Activated CD4-positive, alpha-beta T cell treated with anti-CD3 and anti-CD28 coated beads for 36 hours (primary cell): ENCODE measurements at regions not wholly inside any gene's neighbourhood (a gene's known extent, or its start where the extent isn't known, plus 50 kb on each side); places are given as distances from the start of the nearest gene placed in this dataset.

Experiments used
- ATAC-seq: fragments of 200-7000 bp; cut with Tn5 transposase; one replicate; pipeline ENCODE4 v1.10.0; 2021; ENCODE audit warnings: mild to moderate bottlenecking, moderate library complexity
- CTCF ChIA-PET: fragments of 350-600 bp; sonication (Branson Sonifier 250); formaldehyde crosslinking; loops from one replicate; lab custom pipeline; 2021; ENCODE audit warnings: antibody characterized with exemption; lab: Charles Lee
- POLR2A ChIA-PET: fragments of 350-600 bp; sonication (Branson Sonifier 250); formaldehyde crosslinking; loops from one replicate; lab custom pipeline; 2021; ENCODE audit warnings: antibody characterized with exemption, inconsistent platforms; lab: Charles Lee
- DNase-seq: peaks from one replicate; pipeline ENCODE4 v3.0.0-alpha.2; 2020
- H3K27ac Mint-ChIP-seq: one replicate; pipeline ENCODE4 v1.8.0; 2021; ENCODE audit warnings: mixed read lengths
- H3K27me3 Mint-ChIP-seq: one replicate; pipeline ENCODE4 v1.8.0; 2021; ENCODE audit warnings: mixed read lengths
- H3K36me3 Mint-ChIP-seq: one replicate; pipeline ENCODE4 v1.8.0; 2021; ENCODE audit warnings: low read depth, mixed read lengths
- H3K4me1 Mint-ChIP-seq: one replicate; pipeline ENCODE4 v1.8.0; 2021; ENCODE audit warnings: mixed read lengths
- H3K4me3 Mint-ChIP-seq: one replicate; pipeline ENCODE4 v1.8.0; 2021; ENCODE audit warnings: mild to moderate bottlenecking, moderate library complexity, mixed read lengths
- H3K9me3 Mint-ChIP-seq: one replicate; pipeline ENCODE4 v1.8.0; 2021; ENCODE audit warnings: low read depth, mixed read lengths
- intact Hi-C, 2 experiments: fragments of 100-400 bp; cut with DNase I in 1 of 2; cut with micrococcal nuclease in 1 of 2; formaldehyde crosslinking; loops; one replicate each; pipeline versions ENCODE4 v1.14.2 to v1.15.1; 2022 to 2024; cut with DNase I, micrococcal nuclease

GRCh38 chr1:29473161-29473855, 237.0 kb downstream of the PTPRU start:
- H3K4me1 Mint-ChIP-seq = no peaks in the 10 kb centered on the region
- no peaks in the 10 kb centered on the region for H3K9me3 Mint-ChIP-seq
- H3K27ac Mint-ChIP-seq = no peak overlapping the region
- H3K4me3 Mint-ChIP-seq = no peak overlapping the region
- H3K27me3 Mint-ChIP-seq = peaks cover 33% of the 10 kb centered on the region
- POLR2A ChIA-PET = interaction anchor here (0.7 kb wide), 1 partner anchor 11 kb away, joined by 4 read pairs; no protein-coding TSS in a partner anchor
- H3K36me3 Mint-ChIP-seq = no peaks in the 10 kb centered on the region
- intact Hi-C loops = no loop called here
- CTCF ChIA-PET = no interaction called here
- DNase-seq (no peak), ATAC-seq (no peak)

- H3K4me3 Mint-ChIP-seq = no peak overlapping the region
- DNase-seq (no peak), ATAC-seq (no peak)
- H3K4me1 Mint-ChIP-seq = no peaks in the 10 kb centered on the region
- intact Hi-C loops = no loop called here
- H3K36me3 Mint-ChIP-seq = no peaks in the 10 kb centered on the region
- no peaks in the 10 kb centered on the region for H3K9me3 Mint-ChIP-seq
- POLR2A ChIA-PET = no interaction called here
- no peak overlapping the region for H3K27ac Mint-ChIP-seq
- CTCF ChIA-PET = no interaction called here
- H3K27me3 Mint-ChIP-seq = peaks cover 27% of the 10 kb centered on the region
Observed at GRCh38 chr1:29471487-29472313, 235.4 kb downstream of the PTPRU start.

GRCh38 chr1:29470788-29471119, 234.4 kb downstream of the PTPRU start:
- Mint-ChIP-seq H3K4me3 (no peak overlapping the region), H3K9me3 (no peaks in the 10 kb centered on the region), H3K27me3 (peaks cover 19% of the 10 kb centered on the region), H3K4me1 (no peaks in the 10 kb centered on the region), H3K27ac (no peak overlapping the region), H3K36me3 (no peaks in the 10 kb centered on the region)
- DNase-seq (no peak), ATAC-seq (no peak)
- POLR2A ChIA-PET = no interaction called here
- intact Hi-C loops = no loop called here
- CTCF ChIA-PET = no interaction called here

GRCh38 chr1:29470087-29470787, 233.9 kb downstream of the PTPRU start:
- H3K9me3 Mint-ChIP-seq = no peaks in the 10 kb centered on the region
- H3K36me3 Mint-ChIP-seq = no peaks in the 10 kb centered on the region
- peaks cover 16% of the 10 kb centered on the region for H3K27me3 Mint-ChIP-seq
- DNase-seq = no peak
- ChIA-PET CTCF (no interaction called here), POLR2A (no interaction called here)
- H3K4me3 Mint-ChIP-seq = no peak overlapping the region
- no peak overlapping the region for H3K27ac Mint-ChIP-seq
- no peaks in the 10 kb centered on the region for H3K4me1 Mint-ChIP-seq
- intact Hi-C loops = no loop called here
- no peak for ATAC-seq

- H3K4me3 Mint-ChIP-seq = no peak overlapping the region
- H3K36me3 Mint-ChIP-seq = no peaks in the 10 kb centered on the region
- H3K27me3 Mint-ChIP-seq = peaks cover 10% of the 10 kb centered on the region
- POLR2A ChIA-PET = no interaction called here
- H3K9me3 Mint-ChIP-seq = peaks cover under 1% of the 10 kb centered on the region
- CTCF ChIA-PET = no interaction called here
- no peak overlapping the region for H3K27ac Mint-ChIP-seq
- DNase-seq (no peak), ATAC-seq (no peak)
- intact Hi-C loops = no loop called here
- H3K4me1 Mint-ChIP-seq = no peaks in the 10 kb centered on the region
Observed at GRCh38 chr1:29469457-29469856, 233.1 kb downstream of the PTPRU start.

- Mint-ChIP-seq H3K27me3 (peaks cover 7% of the 10 kb centered on the region), H3K27ac (no peak overlapping the region), H3K36me3 (no peaks in the 10 kb centered on the region), H3K4me3 (no peak overlapping the region), H3K9me3 (peaks cover 2% of the 10 kb centered on the region), H3K4me1 (no peaks in the 10 kb centered on the region)
- CTCF ChIA-PET = interaction anchor here (0.5 kb wide), 1 partner anchor 653 kb away, joined by 4 read pairs; no protein-coding TSS in a partner anchor
- intact Hi-C loops = no loop called here
- POLR2A ChIA-PET = no interaction called here
- ATAC-seq = no peak
- no peak for DNase-seq
Observed at GRCh38 chr1:29467989-29468900, 231.9 kb downstream of the PTPRU start.

GRCh38 chr1:29466258-29466657, 229.9 kb downstream of the PTPRU start:
- Mint-ChIP-seq H3K4me1 (no peaks in the 10 kb centered on the region), H3K27me3 (peaks cover 7% of the 10 kb centered on the region), H3K27ac (no peak overlapping the region), H3K9me3 (peaks cover 2% of the 10 kb centered on the region), H3K4me3 (no peak overlapping the region), H3K36me3 (no peaks in the 10 kb centered on the region)
- ATAC-seq (no peak), DNase-seq (no peak)
- ChIA-PET POLR2A (no interaction called here), CTCF (no interaction called here)
- intact Hi-C loops = no loop called here

GRCh38 chr1:29465755-29466154, 229.4 kb downstream of the PTPRU start:
- CTCF ChIA-PET = no interaction called here
- POLR2A ChIA-PET = no interaction called here
- Mint-ChIP-seq H3K4me3 (no peak overlapping the region), H3K9me3 (peaks cover 2% of the 10 kb centered on the region), H3K27me3 (peaks cover 4% of the 10 kb centered on the region), H3K4me1 (no peaks in the 10 kb centered on the region), H3K27ac (no peak overlapping the region), H3K36me3 (no peaks in the 10 kb centered on the region)
- no peak for DNase-seq
- ATAC-seq = no peak
- intact Hi-C loops = no loop called here

GRCh38 chr1:29462096-29462495, 225.8 kb downstream of the PTPRU start:
- ChIA-PET POLR2A (interaction anchor here (0.6 kb wide), 1 partner anchor 11 kb away, joined by 4 read pairs; no protein-coding TSS in a partner anchor), CTCF (no interaction called here)
- Mint-ChIP-seq H3K27me3 (no peaks in the 10 kb centered on the region), H3K4me1 (no peaks in the 10 kb centered on the region), H3K27ac (no peak overlapping the region), H3K9me3 (peaks cover 2% of the 10 kb centered on the region), H3K36me3 (no peaks in the 10 kb centered on the region), H3K4me3 (no peak overlapping the region)
- intact Hi-C loops = no loop called here
- no peak for DNase-seq
- no peak for ATAC-seq

GRCh38 chr1:29461115-29461739, 224.9 kb downstream of the PTPRU start:
- ChIA-PET CTCF (interaction anchor here (0.5 kb wide), 1 partner anchor 1077 kb away, joined by 3 read pairs; no protein-coding TSS in a partner anchor), POLR2A (interaction anchor here (0.6 kb wide), 1 partner anchor 12 kb away, joined by 4 read pairs; no protein-coding TSS in a partner anchor)
- H3K9me3 Mint-ChIP-seq = peaks cover 2% of the 10 kb centered on the region
- no peak overlapping the region for H3K4me3 Mint-ChIP-seq
- intact Hi-C loops = no loop called here
- ATAC-seq (no peak), DNase-seq (no peak)
- H3K36me3 Mint-ChIP-seq = no peaks in the 10 kb centered on the region
- no peak overlapping the region for H3K27ac Mint-ChIP-seq
- no peaks in the 10 kb centered on the region for H3K27me3 Mint-ChIP-seq
- H3K4me1 Mint-ChIP-seq = no peaks in the 10 kb centered on the region
